ENCODE measurements at regions not wholly inside any gene's neighbourhood (a gene's known extent, or its start where the extent isn't known, plus 50 kb on each side); places are given as distances from the start of the nearest gene placed in this dataset.
"Not testable (repeated sequence)": the region's sequence is repeated elsewhere in the genome, so short reads cannot be mapped to it uniquely, and the experiment has no call there.

- DNase-seq (no peak), ATAC-seq (no peak)
Observed at GRCh38 chr11:129503646-129504045, 128.0 kb downstream of the BARX2 start.

DNA sequence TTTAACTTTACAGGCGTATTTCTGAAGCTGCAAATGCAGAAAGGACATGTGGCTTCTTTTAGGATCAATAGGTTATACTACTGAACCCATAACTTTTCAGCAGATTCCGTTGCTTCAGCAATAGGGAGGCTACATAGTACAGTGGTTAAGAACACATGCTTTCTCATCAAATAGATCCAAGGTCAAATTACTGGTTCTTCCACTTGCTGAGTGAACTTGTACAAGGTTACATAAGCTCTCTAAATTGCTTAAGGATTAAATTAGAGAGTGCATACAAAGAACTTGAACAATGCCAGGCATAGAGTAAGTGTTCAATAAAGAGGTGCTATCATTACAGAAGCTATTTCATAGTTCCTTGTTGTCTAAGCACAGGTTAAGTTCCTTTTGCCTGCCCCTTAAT is 129.6 kb downstream of the BARX2 start:
- no peak for DNase-seq
- ATAC-seq, result no peak

GRCh38 chr11:129508163-129508562 is 132.5 kb downstream of the BARX2 start:
- ATAC-seq, result no peak
- no peak for DNase-seq

DNA sequence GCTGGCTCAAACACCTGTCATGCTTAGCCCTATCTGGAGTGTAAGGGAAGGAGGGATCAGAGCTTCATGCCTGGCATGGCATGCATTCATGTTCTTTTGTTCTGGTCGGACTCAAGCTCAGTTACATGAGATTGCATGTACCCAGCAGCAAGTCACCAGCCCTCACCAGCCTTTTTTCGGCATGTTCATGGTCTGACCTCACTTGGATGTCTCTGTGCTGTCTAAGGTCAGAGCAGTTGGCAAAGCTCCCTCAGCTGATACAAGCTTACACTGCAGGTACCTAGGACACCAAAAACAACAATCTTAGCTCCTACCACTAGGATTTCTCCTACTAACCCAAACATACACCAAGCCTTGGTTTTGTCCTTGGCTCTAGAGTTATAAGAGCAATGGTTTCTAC is 152.6 kb downstream of the BARX2 start:
- ATAC-seq (no peak), DNase-seq (no peak)

DNA sequence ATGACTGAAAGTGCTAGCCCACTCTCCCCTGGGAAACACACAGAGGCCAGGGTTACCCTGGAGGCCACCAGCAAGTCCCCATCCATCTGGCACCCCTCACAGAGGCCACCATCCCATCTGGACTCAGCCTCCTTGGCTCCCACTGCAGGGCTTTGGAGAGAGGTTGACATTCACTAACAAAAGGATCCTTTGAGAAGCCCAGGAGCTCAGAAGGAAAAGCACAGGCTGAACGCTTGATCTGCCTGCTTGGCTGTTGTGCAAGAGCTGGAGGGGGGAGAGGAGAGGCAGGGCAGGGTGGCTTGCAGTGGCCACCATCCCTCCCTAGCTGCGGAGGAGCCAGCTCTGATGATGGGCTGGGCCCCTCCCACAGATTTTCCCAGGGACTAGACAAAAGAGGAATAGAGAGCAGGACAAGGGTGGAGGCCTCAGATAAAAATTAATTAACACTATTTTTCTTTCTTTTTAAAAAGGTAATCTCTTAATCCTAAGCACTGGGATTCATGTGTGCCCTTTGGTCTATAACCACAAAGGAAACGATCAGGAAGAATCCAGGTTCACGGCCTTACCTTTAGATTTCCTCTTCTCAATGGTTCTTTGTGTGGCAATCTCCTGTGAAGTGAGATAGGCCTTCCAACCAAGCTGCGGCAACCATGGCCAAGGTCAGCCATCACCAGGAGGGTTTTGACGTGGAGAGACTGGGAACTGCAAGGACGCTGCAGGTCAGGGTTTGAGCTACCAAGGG is 154.7 kb downstream of the BARX2 start:
- ATAC-seq, result no peak
- DNase-seq, result no peak

GRCh38 chr11:129533395-129533794 is 157.7 kb downstream of the BARX2 start:
- no peak for ATAC-seq
- DNase-seq, result no peak

- DNase-seq (no peak), ATAC-seq (no peak)
Observed at GRCh38 chr11:129536338-129536737, 160.7 kb downstream of the BARX2 start.

DNA sequence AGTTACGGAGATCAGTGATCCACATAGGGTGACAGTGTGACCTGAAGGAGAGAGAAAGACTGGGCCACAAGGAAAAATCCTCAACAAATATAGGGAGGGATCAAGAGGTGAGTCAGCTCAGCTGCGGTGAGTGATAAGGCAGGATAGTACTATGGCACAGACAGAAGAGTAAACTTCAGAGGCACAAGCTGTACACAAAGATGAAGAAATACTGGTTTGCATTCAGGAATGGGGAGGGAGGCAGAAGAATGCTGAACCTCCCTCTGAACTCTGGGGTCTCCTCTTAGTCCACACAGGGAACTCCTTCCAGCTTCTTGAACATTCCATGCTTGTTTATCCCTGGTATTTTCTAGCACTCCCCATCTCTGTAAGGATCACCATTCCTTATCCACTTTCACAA is 162.7 kb downstream of the BARX2 start:
- ATAC-seq, result no peak
- no peak for DNase-seq

DNA sequence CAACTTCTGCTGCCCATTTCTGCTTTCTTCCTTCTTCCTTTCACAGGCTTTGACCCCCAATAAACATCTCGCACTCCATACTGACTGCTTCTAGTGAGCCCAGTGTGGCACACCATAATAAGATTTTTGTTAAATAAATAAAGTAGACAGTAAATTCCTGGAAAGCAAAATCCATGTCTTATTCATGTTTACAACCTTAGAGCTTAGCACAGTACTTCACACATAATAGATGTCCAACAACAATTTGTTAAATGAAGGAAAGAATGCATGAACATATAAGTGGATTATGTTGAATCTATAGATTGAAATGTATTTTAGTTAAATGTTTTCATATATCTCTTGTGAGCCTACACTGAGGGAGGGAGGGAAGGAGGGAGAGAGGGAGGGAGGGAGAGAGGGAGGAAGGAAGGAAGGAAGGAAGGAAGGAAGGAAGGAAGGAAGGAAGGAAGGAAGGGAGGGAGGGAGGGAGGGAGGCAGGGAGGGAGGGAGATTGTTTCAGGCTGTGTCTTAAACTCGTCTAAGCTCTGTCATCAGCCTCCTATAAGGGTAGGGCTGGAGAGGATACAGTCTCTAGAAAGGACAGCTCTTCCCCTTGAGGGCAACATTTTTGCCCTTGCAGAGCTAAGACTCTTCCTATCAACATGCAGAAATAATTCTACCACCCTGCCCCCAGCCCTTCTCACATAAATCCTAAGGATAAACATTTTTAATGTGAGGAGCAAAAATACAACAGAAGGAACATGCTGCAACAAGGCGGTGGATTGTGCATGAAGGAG is 168.1 kb downstream of the BARX2 start:
- DNase-seq, result no peak
- no peak for ATAC-seq

- no peak for DNase-seq
- ATAC-seq, result no peak
Observed at GRCh38 chr11:129544691-129545090, 169.0 kb downstream of the BARX2 start.

- DNase-seq (no peak), ATAC-seq (no peak)
Observed at GRCh38 chr11:129546266-129546665, 170.6 kb downstream of the BARX2 start.

DNA sequence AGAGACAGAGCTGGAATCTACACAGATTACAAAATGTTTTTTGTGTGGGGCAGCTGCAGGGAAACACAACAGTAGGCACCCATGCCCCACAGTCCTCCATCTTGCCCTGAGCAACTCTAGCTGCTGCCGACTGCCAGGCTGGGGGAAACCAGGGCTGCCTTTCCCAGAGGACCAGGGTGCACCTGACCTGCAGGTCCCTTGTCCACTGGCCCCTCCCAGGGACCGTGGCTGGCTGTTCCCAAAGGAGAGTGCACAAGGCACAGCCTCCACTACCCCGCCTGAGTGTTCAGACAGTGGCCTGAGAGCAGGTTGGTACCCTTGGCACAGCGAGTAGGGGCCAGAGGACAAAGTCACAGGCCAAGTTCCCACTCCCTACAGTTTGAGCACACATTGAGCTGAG is 181.8 kb downstream of the BARX2 start:
- ATAC-seq, result no peak
- DNase-seq, result no peak

DNA sequence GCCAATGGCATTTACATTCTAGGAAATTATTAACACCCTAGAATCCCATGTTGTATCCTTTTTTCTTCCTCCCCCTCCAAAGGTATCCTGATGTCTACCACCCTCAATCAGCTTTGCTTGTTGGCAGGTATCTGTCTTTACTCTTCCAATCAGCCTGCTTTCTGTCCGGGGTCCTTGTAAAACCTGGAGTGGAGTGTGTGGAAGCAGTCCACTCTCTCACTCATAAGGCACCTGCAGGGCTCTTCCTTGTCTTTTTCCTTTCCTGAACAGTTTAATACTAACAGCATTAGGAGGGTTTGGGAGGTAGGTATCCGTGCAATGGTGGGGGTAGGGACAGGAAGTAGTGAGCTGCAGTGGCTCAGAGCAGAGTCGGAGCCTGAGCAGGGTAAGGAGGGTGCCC is 193.4 kb downstream of the BARX2 start:
- ATAC-seq (no peak), DNase-seq (no peak)

GRCh38 chr11:129572667-129573066 is 197.0 kb downstream of the BARX2 start:
- DNase-seq, ATAC-seq: not testable (repeated sequence)

- ATAC-seq (no peak), DNase-seq (no peak)
Observed at GRCh38 chr11:129573161-129573560, 197.5 kb downstream of the BARX2 start.

GRCh38 chr11:129574431-129574830 is 198.8 kb downstream of the BARX2 start:
- DNase-seq, result no peak
- ATAC-seq, result no peak

- ATAC-seq, result no peak
- DNase-seq, result no peak
Observed at GRCh38 chr11:129576652-129577051, 201.0 kb downstream of the BARX2 start.

GRCh38 chr11:129578006-129578405 is 202.4 kb downstream of the BARX2 start:
- DNase-seq (no peak), ATAC-seq (no peak)

- DNase-seq, result no peak
- ATAC-seq, result no peak
Observed at GRCh38 chr11:129580278-129580677, 204.6 kb downstream of the BARX2 start.

- no peak for DNase-seq
Observed at GRCh38 chr11:129584316-129584715, 208.7 kb downstream of the BARX2 start.

GRCh38 chr11:129589190-129589860 is 213.7 kb downstream of the BARX2 start:
- no peak for DNase-seq
- ATAC-seq, result no peak

More at GRCh38 chr11:129584316-129584715, 208.7 kb downstream of the BARX2 start:
- no peak for ATAC-seq

GRCh38 chr11:129590030-129590752 is 214.5 kb downstream of the BARX2 start:
- no peak for ATAC-seq
- no peak for DNase-seq

Measured in stimulated activated naive CD8-positive, alpha-beta T cell treated with anti-CD3 and anti-CD28 coated beads, Interleukin-15, Interleukin-2, amounts not matched to agents 100 U/mL and 50 U/mL, for 24 hours (primary cell).